Nucleus accumbens (tissue), 56 donors: ENCODE measurements at regions not wholly inside any gene's neighbourhood (a gene's known extent, or its start where the extent isn't known, plus 50 kb on each side); places are given as distances from the start of the nearest gene placed in this dataset.
A peak's percentile ranks its signal among the peaks of the same experiment; 100 is the strongest.

Experiments used
- DNase-seq, 56 donors: peaks; one replicate each; lab custom pipeline; 2025; lab: John Stamatoyannopoulos, UW

DNA sequence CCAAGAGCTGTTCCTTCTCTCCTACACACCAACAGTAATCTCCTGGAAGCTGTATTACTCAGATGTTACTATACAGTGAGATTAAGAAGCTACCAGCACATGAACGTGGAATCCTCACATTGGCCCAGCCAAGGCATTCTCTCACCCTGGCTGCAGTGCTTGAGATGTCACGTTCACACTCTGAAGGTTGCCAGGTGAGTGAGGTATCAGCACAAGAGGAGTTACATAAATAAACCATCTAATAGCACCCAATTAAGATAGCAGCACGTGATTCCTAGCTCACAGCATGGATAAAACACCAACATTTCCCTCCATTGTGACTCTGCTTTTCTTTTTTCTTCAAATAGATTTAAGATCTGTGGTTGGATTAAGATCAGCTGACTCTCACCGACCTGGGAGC lies 182.8 kb downstream of the PLPP3 start:
- DNase-seq = no peak

DNA sequence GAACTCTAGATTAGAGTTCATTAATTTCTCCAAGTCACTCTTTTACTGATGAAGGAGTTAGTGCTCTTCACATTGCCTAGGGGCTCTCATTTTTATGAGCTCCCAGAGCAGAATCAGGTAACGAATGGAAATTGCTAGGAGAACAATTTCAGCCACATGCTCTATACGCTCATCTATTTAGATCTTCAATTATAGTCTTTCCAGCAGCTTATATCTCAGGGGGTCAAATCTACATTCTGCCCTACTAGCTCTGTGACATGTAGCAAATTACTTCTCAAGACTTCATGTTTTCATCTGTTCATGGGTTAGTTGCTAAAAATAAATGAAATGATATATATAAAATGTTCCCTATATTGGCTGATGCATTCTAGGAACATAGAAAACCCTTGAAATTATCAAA lies 183.6 kb downstream of the PLPP3 start:
- no peak for DNase-seq

DNA sequence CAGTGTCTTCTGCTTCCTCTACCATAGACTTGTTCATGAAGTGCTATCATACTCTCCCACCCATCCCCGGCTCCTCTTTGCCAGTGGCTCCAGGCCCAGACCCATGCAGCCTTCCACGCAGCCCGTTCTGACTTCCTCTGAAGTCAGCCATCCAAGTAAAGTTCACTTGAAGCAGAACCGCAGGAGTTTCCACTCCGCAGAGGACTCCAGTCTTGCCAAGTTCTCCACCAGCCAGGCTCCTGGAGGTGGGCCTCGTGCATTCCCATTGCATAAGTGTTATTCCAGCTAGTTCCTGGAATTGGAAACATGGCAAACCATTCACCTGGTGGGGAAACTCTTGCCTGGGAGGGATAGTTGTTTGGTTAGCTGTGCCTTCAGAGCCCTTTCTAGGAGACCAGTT lies 185.1 kb downstream of the PLPP3 start:
- no peak for DNase-seq

DNA sequence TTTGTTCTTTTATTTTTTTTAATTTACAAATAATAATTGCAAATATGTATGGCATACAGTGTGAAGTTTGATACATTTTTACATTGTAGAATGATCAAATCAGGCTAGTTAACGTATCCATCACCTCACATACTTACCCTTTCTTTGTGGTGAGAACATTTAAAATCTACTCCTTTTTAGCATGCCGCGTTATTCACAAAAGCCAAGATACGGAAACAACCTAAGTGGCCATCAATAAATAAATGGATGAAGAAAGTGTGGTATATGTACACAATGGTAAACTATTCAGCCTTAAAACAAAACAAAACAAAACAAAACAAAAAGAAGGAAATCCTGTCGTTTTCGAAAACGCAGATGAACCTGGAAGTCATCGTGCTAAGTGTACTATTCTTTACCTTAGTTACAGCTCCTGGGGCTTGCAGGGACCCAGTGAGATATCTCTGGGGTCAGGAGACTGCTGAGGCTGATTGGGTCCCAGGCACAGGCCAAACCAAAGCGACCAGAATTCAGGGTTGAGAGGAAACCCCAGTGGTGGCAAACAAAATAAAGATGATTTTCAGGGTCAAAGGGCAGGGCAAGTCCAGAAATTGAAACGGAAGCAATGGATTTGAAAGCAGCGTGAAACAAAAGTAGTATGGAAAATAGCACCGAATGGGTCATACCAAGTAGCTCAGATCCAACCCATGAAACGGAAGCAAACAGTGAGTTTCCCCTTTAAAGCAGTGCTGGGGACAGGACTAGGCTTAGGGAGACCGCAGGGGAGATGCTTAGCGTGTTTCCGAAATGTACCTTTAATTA lies 188.2 kb downstream of the PLPP3 start:
- DNase-seq = no peak

DNA sequence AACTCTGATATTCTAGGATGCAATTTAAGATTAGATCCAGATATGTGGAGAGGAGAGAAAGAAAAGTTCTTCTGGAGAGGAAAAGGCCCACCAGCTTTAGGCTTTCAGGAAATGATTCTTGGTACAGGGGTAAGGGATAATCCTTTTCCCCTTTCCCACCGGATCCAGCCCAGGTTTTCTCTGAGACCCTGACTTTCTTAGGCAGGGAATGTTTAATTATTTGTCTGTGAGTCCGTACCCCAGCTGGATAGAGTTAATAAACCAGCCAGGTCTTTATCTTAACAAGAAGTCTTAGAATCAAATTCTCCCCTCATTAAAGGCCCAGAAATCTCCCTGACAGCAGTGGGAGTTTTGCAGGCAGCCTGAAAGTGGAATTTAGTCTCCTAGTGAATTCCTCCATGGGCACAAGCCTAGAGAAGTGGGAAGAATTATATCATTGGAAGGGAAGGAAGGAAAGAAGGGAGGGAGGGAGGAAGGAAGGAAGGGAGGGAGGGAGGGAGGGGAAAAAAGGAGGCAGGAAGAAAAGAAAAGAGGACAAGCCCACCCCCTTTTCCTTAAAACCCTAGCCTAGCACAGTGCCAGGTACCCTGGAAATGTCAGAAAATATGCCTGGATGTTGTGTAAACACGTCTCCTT lies 189.0 kb downstream of the PLPP3 start:
- DNase-seq = no peak

DNA sequence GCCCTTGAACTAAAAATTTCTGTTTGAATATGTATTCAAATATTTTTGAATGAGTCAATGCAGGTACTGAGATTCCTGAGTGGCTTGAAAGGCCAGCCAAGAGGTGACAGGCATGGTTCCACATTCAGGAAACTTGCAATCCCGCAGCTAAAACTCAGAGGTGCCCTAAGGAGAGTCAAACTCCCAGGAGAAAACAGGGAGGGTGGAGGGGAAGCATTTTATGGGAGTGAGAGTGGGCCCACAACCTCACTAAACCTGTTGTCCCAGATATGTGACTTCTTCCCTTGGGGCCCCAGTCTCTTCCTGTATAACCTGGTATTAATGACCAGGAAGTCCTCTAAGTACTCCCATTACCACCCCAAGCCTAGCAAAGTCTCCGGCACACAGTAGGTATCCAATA lies 189.6 kb downstream of the PLPP3 start:
- no peak for DNase-seq

DNA sequence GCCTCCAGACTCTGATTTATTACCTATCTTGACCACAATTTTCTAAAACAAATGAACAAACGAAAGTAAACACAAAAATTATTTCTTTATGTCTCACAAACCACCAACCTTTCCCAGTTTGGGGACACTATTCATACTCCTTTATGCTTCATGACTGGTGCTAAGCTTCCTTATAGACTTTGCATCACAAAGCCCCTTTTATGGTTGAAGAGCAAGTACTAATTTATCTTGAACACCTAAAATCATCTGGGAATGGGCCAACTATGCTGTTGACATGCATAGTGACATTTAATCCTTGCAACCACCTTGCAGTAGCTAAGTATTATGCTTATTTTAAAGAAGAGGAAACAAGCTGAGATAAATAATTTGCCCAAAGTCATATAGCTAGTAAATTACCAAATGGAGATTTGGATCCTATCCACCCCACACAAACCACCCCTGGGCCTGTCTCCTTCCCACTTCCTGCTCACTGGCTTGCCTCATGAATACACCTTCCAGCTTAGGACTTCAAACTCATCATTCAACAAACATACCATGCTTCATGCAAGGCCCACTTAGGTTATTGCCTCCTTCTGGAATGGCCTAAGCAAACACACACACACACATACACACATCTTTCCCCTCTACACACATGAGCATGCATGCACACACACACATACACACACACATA lies 192.2 kb downstream of the PLPP3 start:
- no peak for DNase-seq

DNA sequence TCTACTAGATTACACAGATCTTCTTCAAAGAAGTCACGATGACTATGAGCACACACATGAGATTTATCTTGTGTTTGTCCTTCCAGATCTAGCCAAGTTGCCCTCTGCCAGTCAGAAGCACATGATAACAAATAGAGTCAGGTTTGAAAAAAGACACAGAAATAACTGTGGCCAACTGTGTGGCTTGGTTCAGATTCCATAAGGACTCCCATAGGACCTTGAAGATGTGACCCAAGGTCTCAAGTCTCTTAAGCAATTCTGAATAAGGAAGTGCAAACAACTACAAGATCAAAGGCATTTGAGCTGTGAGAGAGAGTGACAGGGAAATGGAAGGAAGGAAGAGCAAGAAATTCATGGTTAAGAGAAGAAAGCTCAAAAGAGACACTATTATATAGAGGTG lies 194.0 kb downstream of the PLPP3 start:
- DNase-seq = no peak

DNA sequence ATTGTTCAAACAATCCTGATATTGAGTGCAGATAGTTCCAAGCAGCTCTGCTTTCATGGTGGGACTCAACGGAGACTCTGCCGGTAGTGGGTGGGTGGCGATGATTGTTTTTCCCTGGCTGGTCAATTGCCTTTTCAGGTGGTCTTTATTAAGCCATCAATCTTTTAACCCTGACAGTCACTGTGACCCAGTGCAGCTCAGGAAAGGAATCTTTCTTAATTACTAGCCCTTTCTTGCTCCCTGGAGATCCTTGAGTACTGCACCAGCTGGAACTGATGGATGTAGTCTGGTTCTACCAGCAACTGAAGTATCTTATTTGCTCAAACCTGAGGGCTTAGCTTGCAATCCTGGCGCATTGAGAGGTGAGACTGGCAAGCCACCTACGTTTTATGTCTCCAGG lies 196.4 kb downstream of the PLPP3 start:
- DNase-seq = no peak

DNA sequence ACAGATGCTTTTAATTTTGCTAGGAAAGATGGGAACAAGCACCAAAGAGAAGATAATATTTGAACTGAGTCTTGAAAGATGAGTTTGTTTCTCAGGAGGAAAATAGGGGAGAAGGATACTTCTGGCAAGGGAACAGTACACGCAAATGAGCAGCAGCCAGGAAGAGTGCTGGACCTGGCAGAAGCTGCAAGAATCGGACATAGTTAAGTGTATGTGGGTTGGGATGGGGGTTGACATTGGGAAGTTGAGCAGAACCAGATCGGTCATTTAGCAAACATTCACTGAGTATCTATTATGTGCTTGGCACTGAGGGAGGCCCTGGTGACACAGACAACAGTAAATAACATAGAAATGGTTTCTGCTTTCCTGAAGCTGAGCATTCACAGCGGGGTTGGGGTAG lies 198.8 kb downstream of the PLPP3 start:
- DNase-seq = no peak

DNA sequence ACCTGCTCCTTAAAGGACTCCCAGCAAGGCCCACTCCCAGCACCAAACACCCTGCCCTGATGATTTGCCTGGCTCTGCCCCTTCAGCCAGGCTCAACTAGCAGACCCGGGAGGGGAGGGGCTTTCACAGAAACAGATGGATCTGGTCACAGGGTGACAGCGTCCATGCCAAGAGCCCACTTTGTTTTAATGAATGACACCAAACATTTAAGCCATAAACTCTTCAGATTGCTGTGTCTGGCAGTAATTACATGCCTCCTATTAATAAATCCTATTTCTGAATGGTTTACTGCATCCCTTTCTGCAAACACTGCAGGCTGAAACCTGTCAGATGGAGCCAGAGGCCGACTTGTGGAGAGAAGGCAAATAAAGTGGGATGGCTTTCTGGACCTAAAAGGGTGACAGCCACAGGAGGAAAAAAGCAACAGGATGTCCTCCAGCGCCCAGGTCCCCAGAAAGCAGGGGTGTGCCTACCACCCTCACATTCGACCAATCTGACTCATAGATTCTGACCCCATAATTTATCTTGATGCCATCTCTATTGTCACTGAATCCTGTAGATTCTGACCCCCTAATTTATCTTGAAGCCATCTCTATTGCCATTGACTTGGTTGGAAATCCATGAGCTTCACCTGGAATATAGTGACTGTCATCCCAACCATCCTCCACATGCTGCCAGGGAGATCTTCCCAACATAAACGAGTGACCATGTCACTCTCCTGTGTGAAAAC lies 200.9 kb downstream of the PLPP3 start:
- peak in 4 of 56 donors; percentile 1 to 17 (median 4) for DNase-seq

DNA sequence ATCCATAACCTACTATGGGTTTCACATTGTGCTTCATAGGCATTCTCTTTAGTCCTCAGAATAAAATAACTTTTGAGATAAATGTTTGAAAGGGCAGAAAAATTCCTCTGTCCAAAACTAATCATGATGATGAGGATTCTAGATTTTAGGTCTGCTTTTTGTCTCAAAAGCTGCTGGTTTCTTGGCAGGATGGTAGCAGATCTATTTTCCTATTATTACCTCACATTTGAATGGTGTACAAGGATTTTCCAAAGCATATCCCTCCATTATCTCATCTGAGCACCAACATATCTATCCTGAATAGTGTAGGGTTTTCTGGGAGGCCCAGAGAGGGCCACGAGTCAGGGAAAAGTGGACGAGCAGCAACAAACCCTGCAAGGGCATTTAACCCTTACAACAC lies 201.9 kb downstream of the PLPP3 start:
- DNase-seq = no peak

DNA sequence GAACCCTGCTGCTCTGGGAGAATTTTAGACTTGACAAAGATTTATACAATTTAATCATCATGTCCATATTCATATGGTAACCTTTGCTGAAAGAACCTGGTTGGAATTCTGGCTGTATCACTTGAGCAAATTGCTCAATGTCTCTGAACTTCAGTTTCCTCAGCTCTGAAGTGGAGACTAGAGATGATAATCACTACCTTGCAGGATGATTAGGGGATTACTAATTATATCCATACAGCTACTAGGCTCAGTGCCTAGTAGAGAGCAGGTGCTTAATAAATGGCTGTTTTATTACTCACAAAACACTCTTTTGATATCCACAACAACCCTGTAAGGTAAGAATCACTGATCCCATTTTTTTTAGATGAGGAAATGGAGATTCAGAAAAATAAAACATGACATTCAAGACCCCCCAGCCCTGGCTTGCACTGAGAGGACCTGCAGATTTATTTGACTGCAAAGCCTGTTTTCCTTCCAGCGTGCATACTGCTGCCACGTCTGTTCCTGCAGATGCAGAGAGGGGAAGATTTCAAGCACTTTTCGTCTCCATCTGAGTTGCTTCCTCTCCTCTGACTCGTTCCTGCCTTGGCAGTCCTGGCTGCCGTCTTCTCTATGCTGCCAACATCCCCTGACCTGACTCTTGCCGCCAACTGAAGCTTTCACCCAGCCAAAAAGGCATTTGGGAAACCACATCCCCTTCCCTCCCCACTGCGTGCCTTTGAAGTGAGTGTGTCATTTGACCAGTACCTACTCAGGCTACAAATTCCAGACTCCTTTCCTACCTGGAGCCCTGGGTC lies 203.0 kb downstream of the PLPP3 start:
- peak in 7 of 56 donors; percentile 3 to 40 (median 8) for DNase-seq

DNA sequence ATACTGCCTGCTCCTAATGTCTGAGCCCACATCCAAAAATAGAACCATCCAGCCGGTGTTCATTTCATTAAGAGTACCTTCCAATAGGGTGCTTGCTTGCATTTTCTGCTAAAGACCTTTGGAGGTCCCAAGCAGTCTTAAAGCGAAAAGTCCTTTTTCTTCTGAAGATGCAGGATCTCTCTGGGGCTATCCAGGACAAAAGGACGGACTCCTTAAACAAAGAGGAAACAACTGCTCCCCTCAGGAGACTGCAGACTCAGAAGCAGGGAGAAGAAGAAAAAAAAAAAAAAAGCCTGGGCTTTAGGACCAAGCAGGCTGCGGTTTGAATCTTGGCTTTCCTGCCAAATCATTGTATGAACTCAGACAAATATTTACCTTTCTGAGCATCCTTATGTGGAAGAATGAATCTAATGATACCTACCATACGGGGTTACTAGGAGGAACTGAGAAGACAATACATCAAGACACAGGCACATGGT lies 204.0 kb downstream of the PLPP3 start:
- DNase-seq = no peak

DNA sequence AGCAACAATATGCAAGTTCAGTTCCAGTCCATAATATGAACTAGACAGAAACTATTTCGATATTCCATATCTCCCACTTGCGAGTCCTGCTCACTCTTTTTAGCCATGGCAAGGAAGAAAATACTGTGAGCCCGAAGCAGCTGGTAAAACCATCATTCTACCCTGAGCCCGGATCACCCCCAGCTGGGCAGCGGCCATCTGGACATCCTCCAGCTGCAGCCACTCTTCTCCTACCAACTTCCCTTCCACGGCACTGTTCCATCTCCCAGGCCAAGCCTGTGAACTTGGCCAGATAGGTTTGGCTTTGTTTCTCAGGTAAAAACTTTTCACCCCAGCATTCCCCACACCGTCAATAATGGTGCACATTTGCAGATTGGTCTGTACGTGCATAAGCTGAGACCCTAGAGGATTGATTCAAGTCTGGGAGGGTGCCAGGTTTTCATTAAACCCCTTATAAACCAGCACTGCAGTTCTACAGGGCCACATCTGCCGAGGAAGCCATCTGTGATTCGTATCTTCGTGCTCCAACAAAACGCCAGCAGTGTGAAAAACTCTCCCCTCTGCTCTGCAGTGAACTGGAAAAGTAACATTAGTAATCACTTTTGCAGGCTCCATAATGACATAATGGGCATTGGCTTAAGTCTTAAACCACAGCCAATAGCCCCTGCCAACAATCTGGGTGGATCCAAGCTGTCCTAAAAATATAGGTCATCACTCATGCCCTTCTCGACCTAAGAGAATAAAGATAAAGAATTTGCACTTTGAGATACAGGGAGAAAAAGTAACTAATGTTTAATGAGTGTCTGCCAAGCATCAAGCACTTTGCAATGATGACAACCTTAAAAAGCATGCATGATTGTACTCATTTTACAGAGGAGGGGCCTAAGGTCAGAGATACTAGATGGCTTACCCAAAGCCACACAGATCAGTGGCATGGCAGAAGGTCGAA lies 205.1 kb downstream of the PLPP3 start:
- DNase-seq = peak in 3 of 56 donors; percentile 3 to 8 (median 5)

DNA sequence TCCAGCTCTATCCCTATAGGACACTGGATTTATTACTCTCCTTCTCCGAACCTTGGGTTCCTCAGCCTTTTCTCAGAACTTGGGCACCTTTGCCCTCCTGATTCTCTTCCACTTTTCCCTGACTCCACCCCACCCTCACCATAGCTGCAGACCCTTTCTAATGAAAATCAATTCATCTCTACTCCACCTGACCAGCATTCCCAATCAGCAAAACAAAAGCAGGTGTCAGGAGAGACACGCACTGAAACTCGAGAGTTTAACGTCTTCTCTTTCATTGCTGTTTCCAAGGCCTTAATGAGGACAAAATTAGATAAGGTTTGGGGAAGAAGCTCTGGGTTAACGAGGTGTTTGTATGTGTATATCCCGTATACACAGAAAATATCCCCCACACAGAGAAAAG lies 208.8 kb downstream of the PLPP3 start:
- DNase-seq = no peak

DNA sequence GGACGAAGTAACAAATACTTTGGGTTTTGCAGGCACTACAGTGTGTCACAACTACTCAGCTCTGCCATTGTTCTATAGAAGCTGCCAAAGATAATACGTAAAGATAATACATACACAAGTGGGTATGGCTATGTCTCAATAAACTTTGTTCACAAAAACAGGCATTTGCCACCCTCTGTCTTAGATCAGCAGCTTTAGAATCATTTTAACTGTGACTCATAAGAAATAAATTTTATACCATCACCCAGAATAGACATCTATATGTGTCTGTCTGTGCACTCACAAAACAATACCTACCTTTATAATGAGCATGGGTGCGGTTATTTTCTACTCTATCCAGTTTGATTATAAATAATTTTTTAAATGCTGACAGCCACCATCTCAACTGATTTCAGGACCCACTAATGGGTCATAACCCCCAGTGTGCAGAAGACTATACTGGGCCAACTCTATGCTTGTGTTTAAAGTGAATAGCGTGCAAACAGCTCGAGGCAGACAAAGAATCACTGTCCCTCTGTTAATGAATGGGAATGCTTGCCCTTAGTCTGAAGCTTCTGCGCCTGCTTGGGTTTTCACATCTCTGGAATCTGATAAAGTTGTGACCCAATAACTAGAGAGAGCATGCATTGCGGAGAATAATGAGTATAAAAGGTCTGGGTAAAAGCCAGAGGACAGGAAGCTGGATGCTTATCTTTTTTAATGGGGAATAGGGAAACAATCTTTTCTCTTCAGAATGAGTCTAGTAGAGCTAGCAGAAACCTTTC lies 216.2 kb downstream of the PLPP3 start:
- DNase-seq = peak in 24 of 56 donors; percentile 3 to 47 (median 16)

DNA sequence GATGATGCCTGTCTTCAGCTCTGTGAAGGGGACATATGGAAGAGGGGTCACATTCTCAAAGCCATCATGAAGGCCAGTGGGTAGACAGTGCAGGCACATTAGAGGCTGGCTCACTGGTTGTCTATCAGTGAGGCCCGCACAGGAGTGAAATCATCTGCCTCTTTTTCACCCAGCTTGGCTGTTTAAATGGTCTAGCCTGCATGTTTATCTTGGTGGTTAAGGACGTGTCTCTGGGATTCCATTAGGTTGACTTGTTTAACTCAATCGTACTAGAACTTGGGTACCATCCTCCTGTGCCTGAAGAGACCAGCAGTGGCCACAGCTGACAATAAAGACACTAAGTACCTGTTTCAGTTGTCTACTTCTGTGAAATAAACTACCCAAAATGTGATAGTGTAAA lies 219.3 kb downstream of the PLPP3 start:
- DNase-seq = no peak
